HG03103 (cell line): ENCODE measurements at regions not wholly inside any gene's neighbourhood (a gene's known extent, or its start where the extent isn't known, plus 50 kb on each side); places are given as distances from the start of the nearest gene placed in this dataset.
"Not testable (repeated sequence)": the region's sequence is repeated elsewhere in the genome, so short reads cannot be mapped to it uniquely, and the experiment has no call there.

Experiments
- ATAC-seq: cut with Tn5 transposase; IDR thresholded peaks from one replicate; pipeline ENCODE4 v1.9.1; 2021; ENCODE audit warnings: low read depth; ENCODE audit not compliant: unreplicated experiment

DNA sequence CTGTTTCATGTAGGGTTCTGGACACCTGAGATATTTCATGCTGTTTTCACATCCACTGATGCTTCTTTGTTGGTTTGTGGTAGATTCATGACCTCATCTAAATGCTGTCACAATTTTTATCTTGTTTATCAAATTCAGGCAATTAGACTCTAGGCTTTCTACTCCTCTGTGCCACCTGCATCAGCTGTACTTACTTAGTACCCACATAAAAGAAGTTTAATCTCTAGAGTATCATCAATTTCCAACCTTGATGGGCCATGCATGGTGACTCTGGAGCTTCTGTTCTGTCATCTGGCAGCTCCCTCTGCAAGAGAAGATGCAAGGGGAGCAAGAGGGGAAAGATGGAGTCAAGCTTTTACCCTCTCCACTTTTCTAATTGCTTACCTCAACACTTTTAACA is 195.9 kb upstream of the VWC2 start:
- ATAC-seq = no peak

DNA sequence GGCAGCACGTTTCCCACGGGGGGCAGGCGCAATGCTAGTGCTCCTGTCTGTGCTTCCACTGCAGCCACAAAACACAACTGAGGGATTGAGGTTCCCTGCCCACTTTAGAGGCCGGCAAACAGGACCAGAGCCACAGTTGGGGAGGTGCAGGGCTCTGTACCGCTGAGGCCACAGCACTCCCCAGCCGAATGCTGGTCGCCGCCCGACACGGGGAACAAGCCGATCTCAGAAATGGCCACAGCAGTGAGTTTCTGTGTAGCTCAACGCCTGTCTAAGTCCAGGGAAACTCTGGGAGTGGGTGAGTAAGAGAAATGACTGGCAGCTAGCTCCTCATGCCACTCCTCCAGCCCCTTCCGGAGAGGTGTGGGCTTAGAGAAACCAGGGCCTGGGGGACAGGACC is 194.0 kb upstream of the VWC2 start:
- ATAC-seq = no peak

DNA sequence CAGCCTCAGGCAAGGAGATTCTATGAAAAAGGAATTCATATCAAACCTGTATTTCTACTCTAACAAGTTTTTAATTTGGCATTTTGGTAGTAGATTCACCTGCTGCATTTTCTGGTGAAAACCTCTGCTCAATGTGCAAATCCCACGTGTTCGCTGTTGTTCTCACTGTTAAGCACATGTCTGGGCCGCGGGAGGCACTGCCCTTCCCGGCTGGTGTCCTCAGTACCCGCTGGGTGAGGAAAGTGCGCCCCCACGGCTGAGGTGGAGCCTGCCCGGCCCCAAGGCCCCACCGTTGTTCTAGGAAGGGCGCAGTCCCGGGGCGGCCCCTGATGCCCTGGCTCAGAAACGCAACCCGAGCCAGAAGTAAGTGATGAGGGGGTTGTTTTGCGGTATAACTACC is 193.4 kb upstream of the VWC2 start:
- no peak for ATAC-seq

DNA sequence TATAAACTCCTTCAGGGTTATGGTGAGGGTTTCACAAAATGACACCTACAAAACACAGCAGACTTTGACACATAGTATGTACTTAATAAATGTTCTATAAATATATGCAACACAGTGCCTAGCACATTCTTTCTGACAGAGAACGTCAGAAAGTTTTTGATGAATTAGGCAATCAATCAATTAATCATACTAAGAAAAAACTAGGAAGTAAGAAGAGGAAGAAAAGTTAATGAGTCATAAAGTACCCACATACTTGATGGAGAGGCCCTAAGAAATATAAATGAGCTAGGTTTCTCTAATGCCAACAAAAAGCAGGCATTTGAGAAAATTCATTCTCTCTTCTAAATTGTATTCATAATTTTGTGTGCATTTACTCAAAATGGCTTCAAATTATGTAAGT is 192.7 kb upstream of the VWC2 start:
- no peak for ATAC-seq

GRCh38 chr7:49583440-49583839 is 190.0 kb upstream of the VWC2 start:
- ATAC-seq = no peak

- no peak for ATAC-seq
These were observed 176.5 kb upstream of the VWC2 start for GRCh38 chr7:49596701-49597491.

GRCh38 chr7:49597805-49598204 is 175.6 kb upstream of the VWC2 start:
- ATAC-seq = no peak

DNA sequence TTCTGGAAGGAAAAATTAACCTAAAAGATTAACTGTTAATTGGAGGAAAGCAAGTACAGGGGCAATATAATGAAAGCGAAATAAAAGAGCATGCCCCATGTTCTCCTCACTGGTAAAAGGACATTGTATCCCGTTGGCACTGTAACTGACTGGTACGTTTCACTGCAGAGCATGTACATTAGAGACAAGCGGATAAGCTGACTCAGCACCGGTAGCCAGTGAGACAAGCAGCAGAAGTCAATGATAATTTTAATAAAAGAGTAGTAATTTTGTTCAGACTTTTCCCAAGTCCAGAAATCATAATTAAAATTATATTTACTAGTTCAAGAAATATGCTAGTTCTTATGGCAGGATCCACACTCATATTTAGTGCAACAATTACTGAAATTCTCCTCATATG is 161.5 kb upstream of the VWC2 start:
- no peak for ATAC-seq

- no peak for ATAC-seq
These were observed 159.7 kb upstream of the VWC2 start for GRCh38 chr7:49613759-49614158.

GRCh38 chr7:49614974-49615373 is 158.5 kb upstream of the VWC2 start:
- ATAC-seq = not testable (repeated sequence)

- ATAC-seq = no peak
These were observed 155.4 kb upstream of the VWC2 start for GRCh38 chr7:49618028-49618427.

DNA sequence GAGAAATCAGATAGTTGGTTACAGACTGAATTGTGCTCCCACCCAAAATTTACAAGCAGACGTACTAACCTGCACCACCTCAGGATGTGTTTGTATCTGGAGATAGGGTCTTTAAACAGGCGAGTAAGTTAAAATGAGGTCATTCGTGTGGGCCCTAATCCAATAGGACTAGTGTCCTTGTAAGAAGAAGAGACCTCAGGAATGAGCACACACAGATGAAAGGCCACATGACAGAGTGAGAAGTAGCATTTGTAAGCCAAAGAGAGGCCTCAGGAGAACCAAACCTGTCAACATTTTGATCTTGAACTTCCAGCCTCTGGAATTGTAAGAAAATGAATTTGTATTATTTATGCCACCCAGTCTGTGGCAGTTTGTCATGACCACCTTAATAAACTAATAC is 149.5 kb upstream of the VWC2 start:
- no peak for ATAC-seq

GRCh38 chr7:49624611-49625010 is 148.8 kb upstream of the VWC2 start:
- ATAC-seq = no peak

GRCh38 chr7:49630513-49630912 is 142.9 kb upstream of the VWC2 start:
- ATAC-seq = no peak

GRCh38 chr7:49631071-49631815 is 142.2 kb upstream of the VWC2 start:
- ATAC-seq = no peak

- ATAC-seq = no peak
These were observed 141.5 kb upstream of the VWC2 start for GRCh38 chr7:49631960-49632359.

DNA sequence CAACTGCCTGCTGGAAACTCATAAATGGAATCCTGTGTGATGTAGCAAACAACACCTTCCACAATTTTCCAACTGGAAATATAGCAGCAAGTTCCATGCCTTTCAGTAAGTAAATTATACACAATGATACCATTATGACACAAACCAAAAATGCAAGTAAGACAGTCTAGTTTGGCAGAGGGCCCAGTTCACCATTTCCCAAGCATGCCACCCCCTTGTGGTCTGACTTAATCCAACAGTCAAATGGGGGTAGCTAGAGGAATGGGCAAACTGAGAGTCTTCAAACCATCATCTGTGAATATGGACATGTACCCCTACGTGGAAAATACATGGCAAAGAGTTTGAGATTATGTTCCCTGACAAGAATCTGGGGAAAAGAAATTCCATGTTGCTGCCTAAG is 137.6 kb upstream of the VWC2 start:
- ATAC-seq = no peak

- ATAC-seq = no peak
These were observed 137.0 kb upstream of the VWC2 start for GRCh38 chr7:49636400-49636799.

DNA sequence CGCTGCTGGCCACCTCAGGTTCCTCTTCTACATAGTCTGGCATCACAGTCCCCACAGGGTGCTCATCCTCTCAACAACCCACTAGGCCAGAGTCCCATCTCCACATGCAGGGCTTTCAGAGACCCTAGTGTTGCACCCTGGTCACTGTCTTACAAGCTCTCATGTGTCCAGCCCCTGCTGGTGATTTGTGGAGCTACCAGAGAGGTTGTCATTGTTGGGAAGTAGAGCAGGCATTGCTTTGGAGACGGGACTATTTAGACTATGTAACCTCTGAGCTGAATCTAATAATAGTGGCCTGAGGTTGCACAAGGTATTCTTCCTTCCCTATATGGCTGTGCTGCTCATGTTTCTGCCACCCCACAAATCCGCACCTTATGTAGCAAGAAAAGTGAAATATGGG is 135.3 kb upstream of the VWC2 start:
- ATAC-seq = no peak

DNA sequence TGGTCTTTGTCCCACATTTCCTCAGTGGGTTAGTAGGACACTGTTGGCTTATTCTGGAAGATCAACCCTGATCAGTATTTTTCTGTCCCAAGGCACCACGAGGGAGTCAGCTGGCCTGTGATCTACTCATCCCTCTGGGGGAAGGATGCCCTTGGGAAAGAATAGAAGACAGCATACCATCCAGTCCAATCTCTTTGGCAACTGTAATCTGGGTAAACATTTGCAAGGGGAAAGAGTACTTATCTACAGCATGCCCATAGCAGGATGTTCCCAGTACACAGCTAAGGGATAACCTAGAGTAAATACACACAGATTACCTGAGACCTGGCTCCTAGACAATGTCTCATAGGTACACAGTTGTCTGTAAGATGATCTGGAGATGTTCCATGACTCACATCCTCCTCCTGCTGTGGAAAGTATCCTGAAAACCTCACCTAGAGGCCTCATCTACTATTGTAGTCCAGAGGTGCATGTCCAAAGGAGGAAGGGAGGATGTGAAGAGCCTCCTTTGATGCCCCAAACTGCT is 134.3 kb upstream of the VWC2 start:
- ATAC-seq = no peak

- no peak for ATAC-seq
These were observed 133.6 kb upstream of the VWC2 start for GRCh38 chr7:49639808-49640207.

DNA sequence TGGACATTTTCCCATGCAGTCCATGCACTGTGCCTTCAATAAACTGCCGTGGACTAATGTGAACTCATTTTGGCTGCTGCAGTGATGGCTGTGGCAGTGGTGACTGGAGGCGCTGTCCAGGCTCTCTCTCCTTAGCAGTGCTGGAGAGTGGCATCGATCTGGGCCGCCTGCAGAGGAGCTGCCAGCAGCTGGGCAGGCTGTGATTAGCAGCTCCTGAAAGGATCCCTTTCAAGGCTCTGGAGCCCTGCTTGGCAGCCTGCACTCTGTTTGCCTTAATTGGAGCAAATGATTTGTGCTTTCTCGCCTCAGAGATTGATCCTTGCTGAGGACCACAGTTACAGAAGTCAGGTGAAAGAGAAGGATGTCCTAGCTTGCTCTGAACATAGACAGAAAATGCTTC is 130.1 kb upstream of the VWC2 start:
- ATAC-seq = no peak
